DOHH2 (cell line): ENCODE measurements at regions not wholly inside any gene's neighbourhood (a gene's known extent, or its start where the extent isn't known, plus 50 kb on each side); places are given as distances from the start of the nearest gene placed in this dataset.

Source experiments
- H3F3A ChIP-seq: fragments of 200-600 bp; sonication (generic), shearing (Covaris generic); 2 replicates; pipeline ENCODE4 v1.6.0; 2016; ENCODE audit warnings: antibody characterized with exemption, mild to moderate bottlenecking; ENCODE audit not compliant: control insufficient read depth, insufficient read depth
- H3K27ac ChIP-seq: fragments of 200-600 bp; sonication (generic); 2 replicates; pipeline ENCODE4 v1.5.1; 2014; ENCODE audit warnings: low read depth, mild to moderate bottlenecking, low read length, moderate library complexity
- H3K27me3 ChIP-seq: fragments of 200-600 bp; sonication (generic); 2 replicates; pipeline ENCODE4 v1.6.1; 2014; ENCODE audit warnings: mild to moderate bottlenecking, low read length, mixed read lengths; ENCODE audit not compliant: control insufficient read depth
- H3K36me3 ChIP-seq: fragments of 200-600 bp; sonication (generic); 2 replicates; pipeline ENCODE4 v1.6.1; 2014; ENCODE audit warnings: mild to moderate bottlenecking, low read length, moderate library complexity, mixed read lengths; ENCODE audit not compliant: control insufficient read depth
- H3K4me1 ChIP-seq: fragments of 200-600 bp; sonication (generic); 2 replicates; pipeline ENCODE4 v1.6.1; 2014; ENCODE audit warnings: mild to moderate bottlenecking, low read length, mixed read lengths; ENCODE audit not compliant: control insufficient read depth
- H3K4me2 ChIP-seq: fragments of 200-600 bp; sonication (generic); 2 replicates; pipeline ENCODE4 v1.6.0; 2014; ENCODE audit warnings: mild to moderate bottlenecking, low read length, moderate library complexity
- H3K4me3 ChIP-seq: fragments of 200-600 bp; sonication (generic); 2 replicates; pipeline ENCODE4 v1.5.1; 2014; ENCODE audit warnings: mild to moderate bottlenecking, low read length, mixed read lengths
- H3K79me2 ChIP-seq: fragments of 200-600 bp; sonication (generic); 2 replicates; pipeline ENCODE4 v1.6.1; 2014; ENCODE audit warnings: mild to moderate bottlenecking, low read length, mixed read lengths; ENCODE audit not compliant: control insufficient read depth
- H3K9me2 ChIP-seq: fragments of 200-600 bp; sonication (generic); replicated peaks from 2 replicates; pipeline ENCODE4 v1.6.1; 2014; ENCODE audit warnings: mild to moderate bottlenecking, low read length, mixed read lengths; ENCODE audit not compliant: control insufficient read depth
- H3K9me3 ChIP-seq: fragments of 200-600 bp; sonication (generic); 2 replicates; pipeline ENCODE4 v1.6.1; 2014; ENCODE audit warnings: antibody characterized with exemption, low read length, mixed read lengths; ENCODE audit not compliant: control insufficient read depth, insufficient read depth
- H4K20me1 ChIP-seq: fragments of 200-600 bp; sonication (generic); 2 replicates; pipeline ENCODE4 v1.6.0; 2014; ENCODE audit warnings: low read depth, mild to moderate bottlenecking, antibody characterized with exemption, low read length, moderate library complexity; ENCODE audit not compliant: control insufficient read depth, insufficient read depth
- CTCF ChIP-seq: fragments of 200-600 bp; sonication (generic); IDR thresholded peaks from one replicate; pipeline ENCODE4 v1.5.1; 2014; ENCODE audit warnings: antibody characterized with exemption, mild to moderate bottlenecking, low read depth, low read length; ENCODE audit not compliant: poor library complexity, severe bottlenecking
- EZH2phosphoT487 ChIP-seq: fragments of 200-600 bp; sonication (generic); IDR thresholded peaks from 2 replicates; pipeline ENCODE4 v1.6.1; 2017; ENCODE audit warnings: borderline replicate concordance, mild to moderate bottlenecking, antibody characterized with exemption, low read length, moderate library complexity, mixed read lengths

GRCh38 chr14:30078811-30079402 is 151.3 kb upstream of the PRKD1 start:
- H3K9me2 ChIP-seq: no peaks in the 10 kb centered on the region
- no peaks in the 10 kb centered on the region for H3F3A ChIP-seq
- no peak overlapping the region for H3K27ac ChIP-seq
- H3K79me2 ChIP-seq: no peaks in the 10 kb centered on the region
- no peak overlapping the region for H3K4me2 ChIP-seq
- H4K20me1 ChIP-seq: no peaks in the 10 kb centered on the region
- H3K9me3 ChIP-seq: no peaks in the 10 kb centered on the region
- TF ChIP-seq EZH2phosphoT487 (no peak), CTCF (no peak)
- H3K36me3 ChIP-seq: no peaks in the 10 kb centered on the region
- no peaks in the 10 kb centered on the region for H3K4me1 ChIP-seq
- no peaks in the 10 kb centered on the region for H3K27me3 ChIP-seq
- no peak overlapping the region for H3K4me3 ChIP-seq

GRCh38 chr14:30082486-30082885 is 154.8 kb upstream of the PRKD1 start:
- Histone ChIP-seq H3K79me2 (no peaks in the 10 kb centered on the region), H3K27me3 (no peaks in the 10 kb centered on the region), H3K4me3 (no peak overlapping the region), H3K9me2 (no peaks in the 10 kb centered on the region), H3K4me1 (no peaks in the 10 kb centered on the region), H3K9me3 (peaks cover 8% of the 10 kb centered on the region; the same call in 1 of the 2 replicates), H3K27ac (no peak overlapping the region), H3K36me3 (no peaks in the 10 kb centered on the region), H3K4me2 (no peak overlapping the region), H3F3A (no peaks in the 10 kb centered on the region), H4K20me1 (no peaks in the 10 kb centered on the region)
- no peak for TF ChIP-seq EZH2phosphoT487

GRCh38 chr14:30084811-30085210 is 157.2 kb upstream of the PRKD1 start:
- Histone ChIP-seq H3K27me3 (no peaks in the 10 kb centered on the region), H3K27ac (no peak overlapping the region), H4K20me1 (no peaks in the 10 kb centered on the region), H3K4me1 (no peaks in the 10 kb centered on the region), H3K4me2 (no peak overlapping the region), H3K36me3 (no peaks in the 10 kb centered on the region), H3K79me2 (no peaks in the 10 kb centered on the region), H3K9me2 (no peaks in the 10 kb centered on the region), H3F3A (no peaks in the 10 kb centered on the region), H3K4me3 (no peak overlapping the region), H3K9me3 (peaks cover 8% of the 10 kb centered on the region; the same call in 1 of the 2 replicates)
- TF ChIP-seq CTCF: no peak
- TF ChIP-seq EZH2phosphoT487: no peak

- Histone ChIP-seq H3K4me2 (no peak overlapping the region), H3F3A (no peaks in the 10 kb centered on the region), H3K4me3 (no peak overlapping the region), H3K27me3 (no peaks in the 10 kb centered on the region), H3K4me1 (no peaks in the 10 kb centered on the region), H3K79me2 (no peaks in the 10 kb centered on the region), H3K9me2 (no peaks in the 10 kb centered on the region), H3K36me3 (no peaks in the 10 kb centered on the region), H3K9me3 (peaks cover 8% of the 10 kb centered on the region; the same call in 1 of the 2 replicates), H4K20me1 (no peaks in the 10 kb centered on the region), H3K27ac (no peak overlapping the region)
- TF ChIP-seq EZH2phosphoT487: no peak
- no peak for TF ChIP-seq CTCF
These were observed 158.3 kb upstream of the PRKD1 start for GRCh38 chr14:30085943-30086342.
